Hematopoietic multipotent progenitor cell treated with erythropoietin and hydrocortisone succinate and interleukin-3 and kit ligand, for 17 days (in vitro differentiated cells): ENCODE measurements at regions not wholly inside any gene's neighbourhood (a gene's known extent, or its start where the extent isn't known, plus 50 kb on each side); places are given as distances from the start of the nearest gene placed in this dataset.

Experiments
- DNase-seq: peaks from one replicate; pipeline ENCODE4 v3.0.0-alpha.2; 2015; ENCODE audit warnings: low spot score

GRCh38 chr20:12276011-12276673 is 358.4 kb downstream of the BTBD3 start:
- DNase-seq = no peak

- no peak for DNase-seq
Observed at GRCh38 chr20:12287575-12287974, 369.9 kb downstream of the BTBD3 start.

DNA sequence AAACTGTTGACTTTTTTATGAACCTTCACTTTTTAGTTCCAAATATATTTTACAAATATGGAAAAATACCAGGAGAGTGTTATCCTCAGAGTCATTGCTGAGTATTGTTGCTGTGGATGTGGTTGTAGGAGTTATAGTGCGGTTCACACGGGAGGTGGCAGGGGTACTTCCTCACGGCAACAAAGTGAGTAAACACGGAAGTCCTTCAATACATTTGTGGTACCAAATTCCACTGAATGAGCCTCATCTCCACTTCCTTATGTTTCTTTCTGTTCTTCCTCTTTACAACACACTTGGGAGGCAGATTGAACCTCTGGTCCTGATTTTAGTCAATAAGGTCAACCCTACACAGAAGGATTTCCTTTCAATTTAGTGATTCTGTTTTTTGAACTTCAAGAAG is 371.8 kb downstream of the BTBD3 start:
- DNase-seq = no peak

GRCh38 chr20:12291386-12291785 is 373.7 kb downstream of the BTBD3 start:
- no peak for DNase-seq

GRCh38 chr20:12293900-12294299 is 376.2 kb downstream of the BTBD3 start:
- no peak for DNase-seq

DNA sequence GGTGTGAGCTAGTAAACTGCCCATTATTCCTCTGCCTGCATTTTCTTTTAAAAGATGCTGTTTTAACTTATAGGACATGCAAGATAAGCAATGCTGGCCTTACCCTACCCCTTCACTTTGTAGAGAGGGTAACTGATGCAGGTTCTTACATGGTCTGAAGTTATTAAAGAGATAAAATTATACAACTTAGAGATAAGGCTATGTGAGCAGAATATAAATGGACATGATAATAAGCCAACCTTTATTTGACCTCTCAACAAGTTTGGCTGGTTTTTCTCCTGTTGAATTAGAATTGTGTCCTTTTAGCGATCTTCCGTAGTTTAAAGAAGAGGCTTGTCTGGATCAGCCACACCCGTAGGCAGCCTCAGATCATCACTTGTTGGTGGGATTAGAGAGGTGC is 377.0 kb downstream of the BTBD3 start:
- no peak for DNase-seq

DNA sequence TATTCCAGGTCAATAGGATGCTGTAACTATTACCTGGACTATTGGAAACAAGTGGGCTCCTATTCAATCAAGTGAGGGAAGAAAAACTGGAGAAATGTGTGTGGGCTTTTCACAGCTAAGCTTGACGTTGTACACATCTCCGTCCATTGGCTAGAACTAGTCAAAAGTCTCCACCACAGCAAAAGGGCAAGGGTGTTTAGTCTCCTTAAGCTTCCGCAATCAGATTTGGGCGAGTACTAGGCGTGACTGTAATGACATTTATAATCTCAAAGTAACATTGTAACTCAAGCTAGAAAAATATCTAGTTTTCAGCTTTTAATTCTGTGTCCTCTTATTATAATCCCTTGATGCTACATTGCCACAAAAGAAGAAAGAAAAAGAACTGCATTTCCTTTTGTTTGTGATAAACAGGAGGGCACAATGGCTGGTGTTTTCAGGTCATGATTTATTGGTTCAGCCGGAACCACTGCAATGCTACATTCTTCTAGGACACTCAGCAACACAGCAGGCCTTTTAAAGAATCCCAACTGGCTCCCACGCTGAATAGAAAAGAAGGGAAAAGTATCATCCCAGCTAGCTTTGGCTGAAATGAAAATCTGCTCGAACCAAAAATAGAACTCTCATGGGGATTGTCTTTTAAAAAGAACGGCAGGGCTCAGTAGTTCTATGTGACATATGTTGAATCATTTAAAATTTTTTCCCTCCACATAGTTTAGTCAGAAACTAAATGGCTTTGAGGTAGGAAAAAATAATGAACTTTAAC is 387.7 kb downstream of the BTBD3 start:
- DNase-seq = no peak

GRCh38 chr20:12306107-12306506 is 388.4 kb downstream of the BTBD3 start:
- no peak for DNase-seq

- no peak for DNase-seq
Observed at GRCh38 chr20:12311094-12311865, 393.6 kb downstream of the BTBD3 start.

- no peak for DNase-seq
Observed at GRCh38 chr20:12315652-12316051, 398.0 kb downstream of the BTBD3 start.

GRCh38 chr20:12316794-12317193 is 399.1 kb downstream of the BTBD3 start:
- no peak for DNase-seq

GRCh38 chr20:12317433-12317832 is 399.7 kb downstream of the BTBD3 start:
- DNase-seq = no peak

DNA sequence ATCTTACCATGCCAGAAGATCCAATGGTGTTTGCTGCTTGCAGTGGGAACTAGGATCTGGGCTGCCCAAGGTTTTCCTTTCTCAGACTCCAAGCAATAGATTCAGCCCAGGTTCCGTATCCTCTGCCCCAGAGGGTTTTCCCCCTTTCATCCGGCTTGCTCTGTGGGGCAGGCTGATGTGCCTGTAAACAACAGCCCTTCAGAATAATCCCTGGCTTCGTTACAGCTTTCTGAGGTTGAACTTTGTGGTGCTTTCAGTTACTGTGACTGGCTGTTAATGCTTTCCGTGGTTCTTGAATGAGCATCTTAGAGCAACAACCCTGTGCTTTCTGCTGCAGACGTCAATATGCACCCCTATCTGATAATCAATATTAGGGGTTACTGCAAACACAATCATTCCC is 400.4 kb downstream of the BTBD3 start:
- DNase-seq = no peak

GRCh38 chr20:12321736-12322135 is 404.0 kb downstream of the BTBD3 start:
- no peak for DNase-seq

DNA sequence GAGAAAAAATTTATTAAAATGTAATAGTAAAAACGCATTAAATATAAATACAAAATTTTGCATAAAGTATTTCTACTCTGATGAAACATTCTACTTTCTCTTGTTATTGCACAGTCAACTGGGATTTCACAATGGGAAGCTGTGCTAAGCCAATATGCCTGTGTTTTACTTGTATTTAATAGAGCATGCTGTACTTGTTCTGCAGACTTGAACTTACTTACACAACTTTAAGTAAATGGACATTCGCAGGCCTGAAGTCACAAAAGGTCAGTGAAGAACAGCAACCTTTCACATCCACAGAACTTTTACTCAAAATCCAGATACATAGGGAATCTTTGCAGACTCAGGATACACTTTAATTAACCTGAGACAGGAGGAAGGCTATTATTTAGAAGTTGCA is 409.5 kb downstream of the BTBD3 start:
- DNase-seq = no peak

- DNase-seq = no peak
Observed at GRCh38 chr20:12331236-12331635, 413.5 kb downstream of the BTBD3 start.

DNA sequence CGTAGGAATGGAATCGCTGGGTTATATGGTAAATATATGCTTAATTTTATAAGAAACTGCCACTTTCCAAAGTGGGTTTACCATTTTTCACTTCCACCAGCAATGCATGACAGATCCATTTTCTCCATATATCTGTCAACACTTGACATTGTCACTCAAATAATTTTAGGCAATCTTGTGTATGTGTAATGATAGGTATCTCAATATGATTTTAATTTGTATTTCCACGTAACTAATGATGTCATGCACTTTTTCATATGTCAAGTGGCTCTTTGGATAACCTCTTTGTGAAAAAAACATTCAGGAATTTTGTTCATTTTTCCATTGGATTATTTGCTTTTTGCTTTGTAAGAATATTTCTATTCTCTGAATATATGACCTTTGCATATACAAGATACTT is 419.9 kb downstream of the BTBD3 start:
- DNase-seq = no peak

- DNase-seq = no peak
Observed at GRCh38 chr20:12345978-12346377, 428.3 kb downstream of the BTBD3 start.

GRCh38 chr20:12353842-12354241 is 436.1 kb downstream of the BTBD3 start:
- no peak for DNase-seq

- DNase-seq = no peak
Observed at GRCh38 chr20:12354725-12355124, 437.0 kb downstream of the BTBD3 start.

GRCh38 chr20:12355185-12355584 is 437.5 kb downstream of the BTBD3 start:
- no peak for DNase-seq

- no peak for DNase-seq
Observed at GRCh38 chr20:12358006-12358654, 440.4 kb downstream of the BTBD3 start.

DNA sequence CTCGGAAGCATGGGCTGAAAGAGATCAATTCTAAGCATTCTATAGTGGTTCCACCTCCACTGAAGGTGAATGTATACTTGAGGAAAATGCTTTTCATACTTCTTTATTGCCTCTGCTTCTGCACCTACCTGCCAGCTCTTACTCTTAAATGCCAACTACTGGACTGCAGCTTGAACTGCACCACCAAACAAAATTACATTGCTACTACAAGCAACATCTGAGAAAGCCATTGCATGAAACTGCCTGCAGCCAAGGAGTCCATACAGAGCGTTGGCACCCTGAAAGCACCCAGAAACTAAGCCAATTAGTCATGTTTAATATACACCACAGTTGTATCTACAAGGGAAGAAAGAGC is 440.9 kb downstream of the BTBD3 start:
- DNase-seq = no peak
